ENCODE measurements at regions not wholly inside any gene's neighbourhood (a gene's known extent, or its start where the extent isn't known, plus 50 kb on each side); places are given as distances from the start of the nearest gene placed in this dataset.

DNA sequence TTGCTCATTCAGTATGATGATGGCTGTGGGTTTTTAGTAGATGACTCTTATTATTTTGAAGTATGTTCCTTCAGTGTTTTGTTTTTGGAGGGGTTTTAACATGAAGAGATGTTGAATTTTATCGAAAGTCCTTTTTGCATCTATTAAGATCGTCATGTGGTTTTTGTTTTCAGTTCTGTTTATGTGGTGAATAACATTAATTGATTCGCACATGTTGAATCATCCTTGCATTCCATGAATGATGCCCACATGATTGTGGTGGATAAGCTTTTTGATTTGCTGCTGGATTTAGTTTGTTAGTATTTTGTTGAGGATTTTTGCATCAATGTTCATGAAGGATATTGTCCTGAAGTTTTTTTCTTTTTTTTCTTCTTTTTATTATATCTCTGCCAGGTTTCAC lies 347.4 kb upstream of the EPHA5 start:
- TF ChIP-seq, protein P1, sequence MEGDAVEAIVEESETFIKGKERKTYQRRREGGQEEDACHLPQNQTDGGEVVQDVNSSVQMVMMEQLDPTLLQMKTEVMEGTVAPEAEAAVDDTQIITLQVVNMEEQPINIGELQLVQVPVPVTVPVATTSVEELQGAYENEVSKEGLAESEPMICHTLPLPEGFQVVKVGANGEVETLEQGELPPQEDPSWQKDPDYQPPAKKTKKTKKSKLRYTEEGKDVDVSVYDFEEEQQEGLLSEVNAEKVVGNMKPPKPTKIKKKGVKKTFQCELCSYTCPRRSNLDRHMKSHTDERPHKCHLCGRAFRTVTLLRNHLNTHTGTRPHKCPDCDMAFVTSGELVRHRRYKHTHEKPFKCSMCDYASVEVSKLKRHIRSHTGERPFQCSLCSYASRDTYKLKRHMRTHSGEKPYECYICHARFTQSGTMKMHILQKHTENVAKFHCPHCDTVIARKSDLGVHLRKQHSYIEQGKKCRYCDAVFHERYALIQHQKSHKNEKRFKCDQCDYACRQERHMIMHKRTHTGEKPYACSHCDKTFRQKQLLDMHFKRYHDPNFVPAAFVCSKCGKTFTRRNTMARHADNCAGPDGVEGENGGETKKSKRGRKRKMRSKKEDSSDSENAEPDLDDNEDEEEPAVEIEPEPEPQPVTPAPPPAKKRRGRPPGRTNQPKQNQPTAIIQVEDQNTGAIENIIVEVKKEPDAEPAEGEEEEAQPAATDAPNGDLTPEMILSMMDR (IDR thresholded peaks at IDR 0.05): no peak
- TF ChIP-seq POLR2A (IDR thresholded peaks at IDR 0.05): no peak
